ENCODE measurements at regions not wholly inside any gene's neighbourhood (a gene's known extent, or its start where the extent isn't known, plus 50 kb on each side); places are given as distances from the start of the nearest gene placed in this dataset.

- TF ChIP-seq POLR2A (IDR thresholded peaks at IDR 0.05) (no peak), CTCF (IDR thresholded peaks at IDR 0.05) (no peak)
These were observed 59.3 kb upstream of the ZNF169 start for GRCh38 chr9:94199776-94200175.
